ENCODE measurements at regions not wholly inside any gene's neighbourhood (a gene's known extent, or its start where the extent isn't known, plus 50 kb on each side); places are given as distances from the start of the nearest gene placed in this dataset.

GRCh38 chr2:228828397-228828796 lies 442.7 kb downstream of the PID1 start:
- TF ChIP-seq PATZ1 (CRISPR knock-in tag; IDR thresholded peaks at IDR 0.05): no peak
- no peak for TF ChIP-seq ZNF552 (CRISPR knock-in tag; IDR thresholded peaks at IDR 0.05; ENCODE audit: borderline replicate concordance)
- no peak for TF ChIP-seq U2AF2 (IDR thresholded peaks at IDR 0.05; ENCODE audit: low read depth, low read length)
- no peak for TF ChIP-seq POGZ (CRISPR knock-in tag; IDR thresholded peaks at IDR 0.05)
- TF ChIP-seq, protein P1, sequence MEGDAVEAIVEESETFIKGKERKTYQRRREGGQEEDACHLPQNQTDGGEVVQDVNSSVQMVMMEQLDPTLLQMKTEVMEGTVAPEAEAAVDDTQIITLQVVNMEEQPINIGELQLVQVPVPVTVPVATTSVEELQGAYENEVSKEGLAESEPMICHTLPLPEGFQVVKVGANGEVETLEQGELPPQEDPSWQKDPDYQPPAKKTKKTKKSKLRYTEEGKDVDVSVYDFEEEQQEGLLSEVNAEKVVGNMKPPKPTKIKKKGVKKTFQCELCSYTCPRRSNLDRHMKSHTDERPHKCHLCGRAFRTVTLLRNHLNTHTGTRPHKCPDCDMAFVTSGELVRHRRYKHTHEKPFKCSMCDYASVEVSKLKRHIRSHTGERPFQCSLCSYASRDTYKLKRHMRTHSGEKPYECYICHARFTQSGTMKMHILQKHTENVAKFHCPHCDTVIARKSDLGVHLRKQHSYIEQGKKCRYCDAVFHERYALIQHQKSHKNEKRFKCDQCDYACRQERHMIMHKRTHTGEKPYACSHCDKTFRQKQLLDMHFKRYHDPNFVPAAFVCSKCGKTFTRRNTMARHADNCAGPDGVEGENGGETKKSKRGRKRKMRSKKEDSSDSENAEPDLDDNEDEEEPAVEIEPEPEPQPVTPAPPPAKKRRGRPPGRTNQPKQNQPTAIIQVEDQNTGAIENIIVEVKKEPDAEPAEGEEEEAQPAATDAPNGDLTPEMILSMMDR (CRISPR knock-in tag; IDR thresholded peaks at IDR 0.05): no peak

Measured in HepG2 (cell line).